WTC11 (cell line): ENCODE measurements at regions not wholly inside any gene's neighbourhood (a gene's known extent, or its start where the extent isn't known, plus 50 kb on each side); places are given as distances from the start of the nearest gene placed in this dataset.

Experiments used
- ATAC-seq: fragments of 200-7000 bp; cut with Tn5 transposase; 2 replicates; pipeline ENCODE4 v1.10.0; 2021; ENCODE audit warnings: mild to moderate bottlenecking, moderate library complexity
- CTCF ChIA-PET: fragments of 300-600 bp; sonication (Branson Sonifier 250); formaldehyde crosslinking; loops from one replicate; lab custom pipeline; 2021; ENCODE audit warnings: antibody characterized with exemption; lab: Charles Lee
- POLR2A ChIA-PET: fragments of 350-600 bp; sonication (Branson Sonifier 250); formaldehyde crosslinking; loops from one replicate; lab custom pipeline; 2021; ENCODE audit warnings: antibody characterized with exemption; lab: Charles Lee
- DNase-seq: peaks from one replicate; pipeline ENCODE4 v3.0.0; 2021; ENCODE audit warnings: low spot score
- H3K27ac Mint-ChIP-seq: 2 replicates; pipeline ENCODE4 v1.8.0; 2021; ENCODE audit warnings: mixed read lengths
- H3K27me3 Mint-ChIP-seq: 2 replicates; pipeline ENCODE4 v1.8.0; 2021; ENCODE audit warnings: low read depth, mild to moderate bottlenecking, moderate library complexity, mixed read lengths
- H3K36me3 Mint-ChIP-seq: 2 replicates; pipeline ENCODE4 v1.8.0; 2021; ENCODE audit warnings: mixed read lengths
- H3K4me1 Mint-ChIP-seq: 2 replicates; pipeline ENCODE4 v1.8.0; 2022; ENCODE audit warnings: mixed read lengths
- H3K4me3 Mint-ChIP-seq: 2 replicates; pipeline ENCODE4 v1.8.0; 2021; ENCODE audit warnings: mild to moderate bottlenecking, moderate library complexity, mixed read lengths
- H3K9me3 Mint-ChIP-seq: 2 replicates; pipeline ENCODE4 v1.8.0; 2021; ENCODE audit warnings: mixed read lengths
- ATF6 ChIP-seq: sonication (generic); formaldehyde crosslinking; IDR thresholded peaks from 2 replicates; pipeline ENCODE4 v1.8.1; 2023; ENCODE audit warnings: mild to moderate bottlenecking, missing genetic modification reagents
- CBFB ChIP-seq: sonication (generic); formaldehyde crosslinking; IDR thresholded peaks from 2 replicates; pipeline ENCODE4 v1.8.1; 2022; ENCODE audit warnings: mild to moderate bottlenecking, low read depth, missing genetic modification reagents
- CREB1 ChIP-seq: sonication (generic); formaldehyde crosslinking; IDR thresholded peaks from 2 replicates; pipeline ENCODE4 v1.8.0; 2023; ENCODE audit warnings: mild to moderate bottlenecking, missing genetic modification reagents
- FOXJ3 ChIP-seq: sonication (generic); formaldehyde crosslinking; IDR thresholded peaks from 2 replicates; pipeline ENCODE4 v1.9.0; 2021; ENCODE audit warnings: missing genetic modification reagents, mild to moderate bottlenecking, borderline replicate concordance
- HMGA2 ChIP-seq: fragments of 250-450 bp; sonication (Bioruptor Pico); IDR thresholded peaks from 2 replicates; pipeline ENCODE4 v1.4.0; 2021; ENCODE audit warnings: mild to moderate bottlenecking, moderate library complexity
- JUN ChIP-seq: sonication (generic); formaldehyde crosslinking; IDR thresholded peaks from 2 replicates; pipeline ENCODE4 v1.8.0; 2023; ENCODE audit warnings: mild to moderate bottlenecking, missing genetic modification reagents
- MXD4 ChIP-seq: fragments of 250-450 bp; sonication (Bioruptor Pico); IDR thresholded peaks from 2 replicates; pipeline ENCODE4 v1.8.0; 2021; ENCODE audit warnings: mild to moderate bottlenecking, moderate library complexity, borderline replicate concordance
- MYBL2 ChIP-seq: sonication (generic); formaldehyde crosslinking; IDR thresholded peaks from 2 replicates; pipeline ENCODE4 v1.8.1; 2023; ENCODE audit warnings: mild to moderate bottlenecking, moderate library complexity, missing genetic modification reagents
- NFATC4 ChIP-seq: fragments of 250-450 bp; sonication (Bioruptor Pico); IDR thresholded peaks from 2 replicates; pipeline ENCODE4 v1.9.0; 2021; ENCODE audit warnings: mild to moderate bottlenecking
- NFYB ChIP-seq: sonication (generic); formaldehyde crosslinking; conservative IDR thresholded peaks from 2 replicates; pipeline ENCODE4 v1.8.0; 2022; ENCODE audit warnings: low read depth, missing genetic modification reagents
- NR2C2 ChIP-seq: sonication (generic); formaldehyde crosslinking; IDR thresholded peaks from 2 replicates; pipeline ENCODE4 v1.8.0; 2022; ENCODE audit warnings: mild to moderate bottlenecking, missing genetic modification reagents
- SMAD3 ChIP-seq: sonication (generic); formaldehyde crosslinking; IDR thresholded peaks from 2 replicates; pipeline ENCODE4 v1.8.0; 2022; ENCODE audit warnings: missing genetic modification reagents, mild to moderate bottlenecking, borderline replicate concordance
- SMAD4 ChIP-seq: sonication (generic); formaldehyde crosslinking; IDR thresholded peaks from 2 replicates; pipeline ENCODE4 v1.8.0; 2022; ENCODE audit warnings: mild to moderate bottlenecking, missing genetic modification reagents
- TP53 ChIP-seq: sonication (generic); formaldehyde crosslinking; IDR thresholded peaks from 2 replicates; pipeline ENCODE4 v1.8.1; 2023; ENCODE audit warnings: mild to moderate bottlenecking, missing genetic modification reagents
- USF2 ChIP-seq: sonication (generic); formaldehyde crosslinking; IDR thresholded peaks from 2 replicates; pipeline ENCODE4 v1.8.1; 2023; ENCODE audit warnings: mild to moderate bottlenecking, missing genetic modification reagents, moderate library complexity
- ZBTB21 ChIP-seq: sonication (generic); formaldehyde crosslinking; IDR thresholded peaks from 2 replicates; pipeline ENCODE4 v1.8.1; 2023; ENCODE audit warnings: mild to moderate bottlenecking, missing genetic modification reagents, borderline replicate concordance
- ZBTB43 ChIP-seq: sonication (generic); formaldehyde crosslinking; IDR thresholded peaks from 2 replicates; pipeline ENCODE4 v1.8.1; 2023; ENCODE audit warnings: mild to moderate bottlenecking, missing genetic modification reagents
- ZNF138 ChIP-seq: sonication (generic); formaldehyde crosslinking; conservative IDR thresholded peaks from 2 replicates; pipeline ENCODE4 v1.8.1; 2022; ENCODE audit warnings: mild to moderate bottlenecking, moderate library complexity, missing genetic modification reagents
- ZNF219 ChIP-seq: sonication (generic); formaldehyde crosslinking; IDR thresholded peaks from 2 replicates; pipeline ENCODE4 v1.8.0; 2023; ENCODE audit warnings: missing genetic modification reagents, mild to moderate bottlenecking, borderline replicate concordance
- ZSCAN18 ChIP-seq: fragments of 250-450 bp; sonication (Bioruptor Pico); IDR thresholded peaks from 2 replicates; pipeline ENCODE4 v2.1.2; 2022; ENCODE audit warnings: mild to moderate bottlenecking, moderate library complexity
- TF ChIP-seq, protein P1 (sequence below): sonication (generic); formaldehyde crosslinking; IDR thresholded peaks from 2 replicates; pipeline ENCODE4 v1.8.0; 2022; ENCODE audit warnings: mild to moderate bottlenecking, missing genetic modification reagents
- TF ChIP-seq, protein P2 (sequence below): fragments of 250-450 bp; sonication (Bioruptor Pico); conservative IDR thresholded peaks from 2 replicates; pipeline ENCODE4 v1.9.0; 2021; ENCODE audit warnings: mild to moderate bottlenecking
- TF ChIP-seq, protein P3 (sequence below): sonication (generic); formaldehyde crosslinking; IDR thresholded peaks from 2 replicates; pipeline ENCODE4 v1.8.0; 2023; ENCODE audit warnings: missing genetic modification reagents

- Mint-ChIP-seq H3K4me3 (no peak overlapping the region), H3K36me3 (no peaks in the 10 kb centered on the region), H3K27me3 (no peaks in the 10 kb centered on the region), H3K4me1 (peaks cover 3% of the 10 kb centered on the region), H3K9me3 (no peaks in the 10 kb centered on the region; the same call in 1 of the 2 replicates), H3K27ac (no peak overlapping the region)
- no peak for DNase-seq
- CTCF ChIA-PET = no interaction called here
- TF ChIP-seq, protein P1, sequence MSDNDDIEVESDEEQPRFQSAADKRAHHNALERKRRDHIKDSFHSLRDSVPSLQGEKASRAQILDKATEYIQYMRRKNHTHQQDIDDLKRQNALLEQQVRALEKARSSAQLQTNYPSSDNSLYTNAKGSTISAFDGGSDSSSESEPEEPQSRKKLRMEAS (CRISPR knock-in tag) = no peak
- TF ChIP-seq SMAD4 (CRISPR knock-in tag) = no peak
- no peak for TF ChIP-seq HMGA2
- TF ChIP-seq, protein P2, sequence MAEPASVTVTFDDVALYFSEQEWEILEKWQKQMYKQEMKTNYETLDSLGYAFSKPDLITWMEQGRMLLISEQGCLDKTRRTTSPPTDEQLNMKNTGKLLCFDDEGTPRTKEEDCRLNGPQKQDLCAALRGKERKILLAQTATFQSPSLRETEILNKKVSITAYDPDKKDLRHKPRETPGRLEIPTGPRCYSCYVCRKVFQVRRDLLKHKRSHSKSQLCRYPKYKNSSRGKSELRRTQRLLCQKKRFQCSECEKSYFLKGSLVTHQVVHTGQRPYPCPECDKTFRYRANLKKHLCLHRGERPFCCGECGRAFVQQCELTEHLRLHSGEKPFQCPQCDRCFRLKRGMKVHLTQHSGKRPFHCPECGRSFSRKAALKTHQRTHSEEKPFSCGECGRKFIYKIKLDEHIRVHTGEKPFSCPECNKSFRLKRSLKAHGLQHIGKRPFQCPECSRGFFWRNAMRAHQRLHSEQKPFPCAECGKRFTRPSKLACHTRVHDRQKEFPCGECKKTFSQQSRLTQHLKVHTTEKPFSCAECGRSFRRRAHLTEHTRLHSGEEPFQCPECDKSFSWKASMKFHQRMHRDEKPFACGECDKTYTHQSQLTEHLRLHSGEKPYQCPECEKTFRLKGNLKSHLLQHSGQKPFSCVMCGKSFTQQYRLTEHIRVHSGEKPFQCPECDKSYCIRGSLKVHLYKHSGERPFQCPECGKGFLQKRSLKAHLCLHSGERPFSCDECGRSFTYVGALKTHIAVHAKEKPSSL = no peak
- TF ChIP-seq ZBTB43 (CRISPR knock-in tag) = no peak
- TF ChIP-seq NR2C2 (CRISPR knock-in tag) = no peak
- TF ChIP-seq, protein P3, sequence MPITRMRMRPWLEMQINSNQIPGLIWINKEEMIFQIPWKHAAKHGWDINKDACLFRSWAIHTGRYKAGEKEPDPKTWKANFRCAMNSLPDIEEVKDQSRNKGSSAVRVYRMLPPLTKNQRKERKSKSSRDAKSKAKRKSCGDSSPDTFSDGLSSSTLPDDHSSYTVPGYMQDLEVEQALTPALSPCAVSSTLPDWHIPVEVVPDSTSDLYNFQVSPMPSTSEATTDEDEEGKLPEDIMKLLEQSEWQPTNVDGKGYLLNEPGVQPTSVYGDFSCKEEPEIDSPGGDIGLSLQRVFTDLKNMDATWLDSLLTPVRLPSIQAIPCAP (CRISPR knock-in tag) = no peak
- no peak for TF ChIP-seq FOXJ3 (CRISPR knock-in tag)
- TF ChIP-seq NFATC4 (CRISPR knock-in tag) = no peak
- no peak for TF ChIP-seq USF2
- TF ChIP-seq MYBL2 (CRISPR knock-in tag) = no peak
- TF ChIP-seq TP53 = no peak
- POLR2A ChIA-PET = no interaction called here
- ATAC-seq = no peak
Observed at GRCh38 chr4:129453524-129454200, 357.7 kb downstream of the C4orf33 start.

DNA sequence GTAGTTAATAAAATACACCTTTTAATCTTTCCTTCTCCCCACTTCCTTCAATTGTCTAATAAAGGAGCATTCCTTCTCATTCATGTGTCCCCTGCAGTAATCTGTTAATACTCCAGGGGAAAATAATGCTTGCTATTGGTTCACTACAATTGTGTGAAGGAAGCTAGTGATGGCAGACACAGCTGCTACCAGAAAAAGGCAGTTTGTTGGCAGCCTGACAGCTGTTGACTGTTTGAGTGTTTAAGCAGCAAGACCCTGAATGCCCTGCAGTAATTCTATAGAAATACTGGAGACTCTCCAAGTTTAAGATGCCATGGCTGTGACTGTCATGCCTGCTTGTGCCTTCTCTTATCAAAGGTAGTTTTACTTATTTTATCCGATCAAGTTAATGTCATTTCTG lies 359.5 kb downstream of the C4orf33 start:
- peaks cover 3% of the 10 kb centered on the region for H3K4me1 Mint-ChIP-seq
- CTCF ChIA-PET = no interaction called here
- no peaks in the 10 kb centered on the region for H3K9me3 Mint-ChIP-seq
- no peak for ATAC-seq
- POLR2A ChIA-PET = no interaction called here
- H3K27ac Mint-ChIP-seq = no peak overlapping the region
- no peaks in the 10 kb centered on the region for H3K27me3 Mint-ChIP-seq
- no peak overlapping the region for H3K4me3 Mint-ChIP-seq
- no peaks in the 10 kb centered on the region for H3K36me3 Mint-ChIP-seq
- no peak for DNase-seq
- TF ChIP-seq ZNF219 (no peak), JUN (no peak), ZBTB21 (no peak), CREB1 (CRISPR knock-in tag) (no peak), NFYB (CRISPR knock-in tag) (no peak), CBFB (CRISPR knock-in tag) (no peak), SMAD3 (CRISPR knock-in tag) (no peak), ATF6 (no peak), NFATC4 (CRISPR knock-in tag) (no peak), MXD4 (CRISPR knock-in tag) (no peak), ZSCAN18 (no peak), USF2 (no peak), ZNF138 (CRISPR knock-in tag) (no peak)
- TF ChIP-seq, protein P3 (CRISPR knock-in tag) = no peak
- TF ChIP-seq, protein P1 (CRISPR knock-in tag) = no peak
